NCI-H526 (cell line): ENCODE measurements at regions not wholly inside any gene's neighbourhood (a gene's known extent, or its start where the extent isn't known, plus 50 kb on each side); places are given as distances from the start of the nearest gene placed in this dataset.
A peak's percentile ranks its signal among the peaks of the same experiment; 100 is the strongest.
"Not testable (repeated sequence)": the region's sequence is repeated elsewhere in the genome, so short reads cannot be mapped to it uniquely, and the experiment has no call there.

ENCODE experiments used
- DNase-seq, 2 experiments: peaks; one replicate each; lab custom pipeline; 2025; lab: John Stamatoyannopoulos, UW

- no peak for DNase-seq
Observed at GRCh38 chr1:233435622-233436021, 108.1 kb downstream of the MAP3K21 start.

- DNase-seq, result no peak
Observed at GRCh38 chr1:233439721-233440120, 112.2 kb downstream of the MAP3K21 start.

GRCh38 chr1:233440951-233441401 is 113.5 kb downstream of the MAP3K21 start:
- peak; percentile 2 to 57 for DNase-seq

- DNase-seq, result no peak
Observed at GRCh38 chr1:233442026-233442780, 114.7 kb downstream of the MAP3K21 start.

- DNase-seq, result no peak
Observed at GRCh38 chr1:233443040-233443760, 115.7 kb downstream of the MAP3K21 start.

GRCh38 chr1:233444484-233444883 is 117.0 kb downstream of the MAP3K21 start:
- no peak for DNase-seq

GRCh38 chr1:233445737-233446136 is 118.2 kb downstream of the MAP3K21 start:
- no peak for DNase-seq

GRCh38 chr1:233446935-233447334 is 119.4 kb downstream of the MAP3K21 start:
- DNase-seq, result no peak

GRCh38 chr1:233448109-233448689 is 120.7 kb downstream of the MAP3K21 start:
- DNase-seq, result no peak

- DNase-seq, result no peak
Observed at GRCh38 chr1:233452724-233453123, 125.2 kb downstream of the MAP3K21 start.

GRCh38 chr1:233453433-233454200 is 126.1 kb downstream of the MAP3K21 start:
- no peak for DNase-seq

- DNase-seq, result no peak
Observed at GRCh38 chr1:233459470-233459945, 132.0 kb downstream of the MAP3K21 start.

GRCh38 chr1:233459968-233460367 is 132.4 kb downstream of the MAP3K21 start:
- DNase-seq, result no peak

- DNase-seq, result no peak
Observed at GRCh38 chr1:233460692-233461091, 133.2 kb downstream of the MAP3K21 start.

- no peak for DNase-seq
Observed at GRCh38 chr1:233461847-233462246, 134.3 kb downstream of the MAP3K21 start.

- DNase-seq, result peak in 1 of 2 experiments; percentile 2
Observed at GRCh38 chr1:233463333-233463732, 135.8 kb downstream of the MAP3K21 start.

- no peak for DNase-seq
Observed at GRCh38 chr1:233465745-233466343, 138.3 kb downstream of the MAP3K21 start.

- DNase-seq, result no peak
Observed at GRCh38 chr1:233470741-233471499, 143.0 kb upstream of the KCNK1 start.

GRCh38 chr1:233471851-233472250 is 142.1 kb upstream of the KCNK1 start:
- not testable (repeated sequence) for DNase-seq

GRCh38 chr1:233472796-233473195 is 141.1 kb upstream of the KCNK1 start:
- DNase-seq, result not testable (repeated sequence)
